Endothelial cell of umbilical vein (primary cell): ENCODE measurements at regions not wholly inside any gene's neighbourhood (a gene's known extent, or its start where the extent isn't known, plus 50 kb on each side); places are given as distances from the start of the nearest gene placed in this dataset.

Experiments used
- BruUV-seq: library from RNA; stranded (reverse); fragments of 400-500 nt; replicated peaks from 2 replicates; lab custom pipeline; 2021; lab: Mats Ljungman, UMichigan
- CTCF ChIA-PET: fragments of 300-600, 350-600 bp; sonication (Branson Sonifier 250); formaldehyde crosslinking; loops from one replicate; lab custom pipeline; 2021; ENCODE audit warnings: antibody characterized with exemption, inconsistent platforms; lab: Charles Lee
- POLR2A ChIA-PET: fragments of 300-600, 350-600 bp; sonication (Branson Sonifier 250); formaldehyde crosslinking; loops from one replicate; lab custom pipeline; 2021; ENCODE audit warnings: antibody characterized with exemption, inconsistent platforms; lab: Charles Lee
- DNase-seq: peaks from one replicate; pipeline ENCODE4 v3.0.0-alpha.2; 2011; ENCODE audit warnings: low read depth, low spot score
- FAIRE-seq: peaks from 2 replicates; lab custom pipeline; 2011; peaks lifted over from hg19 to GRCh38; lab: Jason Lieb, UNC
- H2AFZ ChIP-seq: 2 replicates; pipeline ENCODE4 v1.6.0; 2012; ENCODE audit warnings: low read depth, low read length, control low read depth, inconsistent platforms
- H3K27ac ChIP-seq: 2 replicates; pipeline ENCODE4 v1.5.1; 2011; ENCODE audit warnings: low read depth, mild to moderate bottlenecking, control low read depth, low read length, moderate library complexity; ENCODE audit not compliant: insufficient read depth
- H3K27me3 ChIP-seq, 2 experiments: 2 replicates each; pipeline versions ENCODE4 v1.6.0 to v1.6.1; 2011; ENCODE audit warnings: low read length in 2 of 2, mixed read lengths in 1 of 2; ENCODE audit not compliant: control insufficient read depth in 2 of 2, insufficient read depth in 2 of 2
- H3K36me3 ChIP-seq, 2 experiments: 2 replicates in 1 of 2; 3 replicates in 1 of 2; pipeline ENCODE4 v1.5.1; 2011; ENCODE audit warnings: low read length in 2 of 2, mild to moderate bottlenecking in 1 of 2, moderate library complexity in 1 of 2; ENCODE audit not compliant: control insufficient read depth in 2 of 2, insufficient read depth in 2 of 2; ENCODE audit errors: extremely low read depth in 1 of 2
- H3K4me1 ChIP-seq: 3 replicates; pipeline ENCODE4 v1.5.1; 2011; ENCODE audit warnings: mild to moderate bottlenecking, low read length; ENCODE audit not compliant: control insufficient read depth, insufficient read depth; ENCODE audit errors: extremely low read depth
- H3K4me2 ChIP-seq: 2 replicates; pipeline ENCODE4 v1.6.1; 2011; ENCODE audit warnings: low read length, control low read depth, mixed read lengths; ENCODE audit not compliant: insufficient read depth
- H3K4me3 ChIP-seq, 3 experiments: fragments of 200-600 bp in 1 of 3; sonication (generic), shearing (Covaris generic) in 1 of 3; replicated peaks in 1 of 3; 2 replicates each; pipeline ENCODE4 v1.5.1; 2011 to 2016; ENCODE audit warnings: control low read depth in 3 of 3, low read length in 3 of 3, mild to moderate bottlenecking in 2 of 3, inconsistent platforms in 1 of 3, low read depth in 1 of 3, moderate library complexity in 1 of 3; ENCODE audit not compliant: insufficient read depth in 1 of 3
- H3K79me2 ChIP-seq: 2 replicates; pipeline ENCODE4 v1.6.0; 2012; ENCODE audit warnings: low read length, inconsistent platforms; ENCODE audit not compliant: control insufficient read depth, insufficient read depth
- H3K9ac ChIP-seq: replicated peaks from 2 replicates; pipeline ENCODE3; 2011; ENCODE audit warnings: low read length, control low read depth; ENCODE audit not compliant: insufficient read depth; ENCODE audit errors: extremely low read depth
- H3K9me1 ChIP-seq: replicated peaks from 3 replicates; pipeline ENCODE4 v1.6.0; 2011; ENCODE audit warnings: mild to moderate bottlenecking, low read length; ENCODE audit not compliant: control insufficient read depth, insufficient read depth; ENCODE audit errors: extremely low read depth
- H3K9me3 ChIP-seq: replicated peaks from 2 replicates; pipeline ENCODE4 v1.5.1; 2012; ENCODE audit warnings: low read length, inconsistent platforms; ENCODE audit not compliant: control insufficient read depth, insufficient read depth
- H4K20me1 ChIP-seq: replicated peaks from 2 replicates; pipeline ENCODE3; 2011; ENCODE audit warnings: mild to moderate bottlenecking, low read length; ENCODE audit not compliant: control insufficient read depth, insufficient read depth; ENCODE audit errors: extremely low read depth
- EZH2 ChIP-seq: IDR thresholded peaks from 2 replicates; pipeline ENCODE4 v1.6.1; 2012; ENCODE audit warnings: borderline replicate concordance, low read depth, mild to moderate bottlenecking, moderate library complexity, low read length, inconsistent platforms; ENCODE audit not compliant: severe bottlenecking
- FOS ChIP-seq: IDR thresholded peaks from 2 replicates; pipeline ENCODE4 v1.6.1; 2011; ENCODE audit warnings: mild to moderate bottlenecking, low read length, moderate library complexity, borderline replicate concordance; ENCODE audit not compliant: insufficient read depth
- GATA2 ChIP-seq: IDR thresholded peaks from 2 replicates; pipeline ENCODE4 v1.7.0; 2011; ENCODE audit warnings: low read depth, mild to moderate bottlenecking, moderate library complexity, mixed read lengths, low read length; ENCODE audit not compliant: insufficient read length, insufficient read depth
- JUN ChIP-seq: IDR thresholded peaks from 2 replicates; pipeline ENCODE4 v1.6.1; 2011; ENCODE audit warnings: borderline replicate concordance, low read depth; ENCODE audit not compliant: insufficient read length, insufficient read depth
- MYC ChIP-seq: IDR thresholded peaks from one replicate; pipeline ENCODE4 v1.6.1; 2011; ENCODE audit warnings: mild to moderate bottlenecking, low read depth, low read length
- POLR2A ChIP-seq: IDR thresholded peaks from 2 replicates; pipeline ENCODE4 v1.6.1; 2012; ENCODE audit warnings: low read depth, mild to moderate bottlenecking, control low read depth, low read length
- POLR2AphosphoS5 ChIP-seq: IDR thresholded peaks from 2 replicates; pipeline ENCODE4 v1.6.1; 2012; ENCODE audit warnings: low read depth, mild to moderate bottlenecking, control low read depth, low read length, moderate library complexity; ENCODE audit not compliant: insufficient read depth
- dilution Hi-C: fragments of 300-500 bp; cut with MboI; formaldehyde crosslinking; loops from one replicate; pipeline ENCODE4 v1.15.0; 2019; ENCODE audit warnings: low sequenced_read_pairs; ENCODE audit not compliant: extremely low pct_ligation_motif_present
- intact Hi-C: fragments of 100-400 bp; cut with micrococcal nuclease; formaldehyde crosslinking; loops from one replicate; pipeline ENCODE4 v1.10.0; 2022
- TF ChIP-seq, protein P1 (sequence below), 2 donors: IDR thresholded peaks; 1 replicate in 1 of 2; 2 replicates in 1 of 2; pipeline ENCODE4 v1.5.1; 2011; ENCODE audit warnings: low read length in 2 of 2, mild to moderate bottlenecking in 2 of 2, moderate library complexity in 2 of 2, control low read depth in 1 of 2, inconsistent platforms in 1 of 2, low read depth in 1 of 2; ENCODE audit not compliant: insufficient read depth in 1 of 2; ENCODE audit errors: extremely low read depth in 1 of 2
- TF ChIP-seq, protein P2 (sequence below): IDR thresholded peaks from 2 replicates; pipeline ENCODE4 v1.6.1; 2011; ENCODE audit not compliant: insufficient read depth, insufficient read length

DNA sequence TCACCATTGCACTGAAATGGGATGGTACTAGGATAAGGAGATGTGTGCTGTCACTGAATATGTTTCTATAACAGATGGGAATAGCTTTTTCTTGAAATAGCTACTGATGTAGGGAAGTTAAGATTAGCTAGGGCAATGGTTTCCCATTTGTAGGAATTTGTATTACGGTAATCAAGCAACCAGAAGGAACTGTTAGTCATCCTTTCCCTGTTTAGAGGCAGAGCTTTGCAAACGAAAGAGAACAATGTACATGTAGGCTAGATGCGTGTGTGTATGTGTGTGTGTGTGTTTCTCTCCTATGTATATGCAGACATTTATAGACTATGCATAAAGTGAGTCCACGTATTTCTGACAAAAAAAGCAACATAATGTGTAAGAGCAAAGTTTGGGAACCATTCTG, 171.9 kb upstream of the GRIA1 start:
- H3K9me3 ChIP-seq, result peaks cover 5% of the 10 kb centered on the region
- intact Hi-C loops, result no loop called here
- H3K4me1 ChIP-seq, result no peaks in the 10 kb centered on the region
- BruUV-seq, result no TSS peak
- FAIRE-seq (no peak), DNase-seq (no peak)
- H3K36me3 ChIP-seq, result no peaks in the 10 kb centered on the region
- dilution Hi-C loops, result no loop called here
- no peaks in the 10 kb centered on the region for H3K27me3 ChIP-seq
- no peak overlapping the region for H3K9ac ChIP-seq
- ChIA-PET POLR2A (no interaction called here), CTCF (no interaction called here)
- TF ChIP-seq, protein P1, sequence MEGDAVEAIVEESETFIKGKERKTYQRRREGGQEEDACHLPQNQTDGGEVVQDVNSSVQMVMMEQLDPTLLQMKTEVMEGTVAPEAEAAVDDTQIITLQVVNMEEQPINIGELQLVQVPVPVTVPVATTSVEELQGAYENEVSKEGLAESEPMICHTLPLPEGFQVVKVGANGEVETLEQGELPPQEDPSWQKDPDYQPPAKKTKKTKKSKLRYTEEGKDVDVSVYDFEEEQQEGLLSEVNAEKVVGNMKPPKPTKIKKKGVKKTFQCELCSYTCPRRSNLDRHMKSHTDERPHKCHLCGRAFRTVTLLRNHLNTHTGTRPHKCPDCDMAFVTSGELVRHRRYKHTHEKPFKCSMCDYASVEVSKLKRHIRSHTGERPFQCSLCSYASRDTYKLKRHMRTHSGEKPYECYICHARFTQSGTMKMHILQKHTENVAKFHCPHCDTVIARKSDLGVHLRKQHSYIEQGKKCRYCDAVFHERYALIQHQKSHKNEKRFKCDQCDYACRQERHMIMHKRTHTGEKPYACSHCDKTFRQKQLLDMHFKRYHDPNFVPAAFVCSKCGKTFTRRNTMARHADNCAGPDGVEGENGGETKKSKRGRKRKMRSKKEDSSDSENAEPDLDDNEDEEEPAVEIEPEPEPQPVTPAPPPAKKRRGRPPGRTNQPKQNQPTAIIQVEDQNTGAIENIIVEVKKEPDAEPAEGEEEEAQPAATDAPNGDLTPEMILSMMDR (IDR thresholded peaks at IDR 0.05; ENCODE audit: extremely low read depth in 1 of 2, insufficient read depth in 1 of 2, low read depth in 1 of 2, low read length in 2 of 2), result no peak
- TF ChIP-seq POLR2AphosphoS5, result no peak
- TF ChIP-seq, protein P2, sequence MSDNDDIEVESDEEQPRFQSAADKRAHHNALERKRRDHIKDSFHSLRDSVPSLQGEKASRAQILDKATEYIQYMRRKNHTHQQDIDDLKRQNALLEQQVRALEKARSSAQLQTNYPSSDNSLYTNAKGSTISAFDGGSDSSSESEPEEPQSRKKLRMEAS, result no peak
- no peak for TF ChIP-seq JUN
- no peak for TF ChIP-seq POLR2A
- TF ChIP-seq MYC, result no peak
- no peak for TF ChIP-seq EZH2
- no peak for TF ChIP-seq GATA2
- TF ChIP-seq FOS, result no peak
- no peaks in the 10 kb centered on the region for H4K20me1 ChIP-seq
- no peaks in the 10 kb centered on the region for H3K79me2 ChIP-seq
- no peaks in the 10 kb centered on the region for H3K9me1 ChIP-seq
- H3K4me2 ChIP-seq, result no peak overlapping the region
- no peak overlapping the region for H3K27ac ChIP-seq
- H3K4me3 ChIP-seq, result no peak overlapping the region
- H2AFZ ChIP-seq, result no peak overlapping the region
